ENCODE measurements at regions not wholly inside any gene's neighbourhood (a gene's known extent, or its start where the extent isn't known, plus 50 kb on each side); places are given as distances from the start of the nearest gene placed in this dataset.

- DNase-seq = no peak
Observed at GRCh38 chr6:108751851-108752732, 96.1 kb upstream of the ARMC2 start.

DNA sequence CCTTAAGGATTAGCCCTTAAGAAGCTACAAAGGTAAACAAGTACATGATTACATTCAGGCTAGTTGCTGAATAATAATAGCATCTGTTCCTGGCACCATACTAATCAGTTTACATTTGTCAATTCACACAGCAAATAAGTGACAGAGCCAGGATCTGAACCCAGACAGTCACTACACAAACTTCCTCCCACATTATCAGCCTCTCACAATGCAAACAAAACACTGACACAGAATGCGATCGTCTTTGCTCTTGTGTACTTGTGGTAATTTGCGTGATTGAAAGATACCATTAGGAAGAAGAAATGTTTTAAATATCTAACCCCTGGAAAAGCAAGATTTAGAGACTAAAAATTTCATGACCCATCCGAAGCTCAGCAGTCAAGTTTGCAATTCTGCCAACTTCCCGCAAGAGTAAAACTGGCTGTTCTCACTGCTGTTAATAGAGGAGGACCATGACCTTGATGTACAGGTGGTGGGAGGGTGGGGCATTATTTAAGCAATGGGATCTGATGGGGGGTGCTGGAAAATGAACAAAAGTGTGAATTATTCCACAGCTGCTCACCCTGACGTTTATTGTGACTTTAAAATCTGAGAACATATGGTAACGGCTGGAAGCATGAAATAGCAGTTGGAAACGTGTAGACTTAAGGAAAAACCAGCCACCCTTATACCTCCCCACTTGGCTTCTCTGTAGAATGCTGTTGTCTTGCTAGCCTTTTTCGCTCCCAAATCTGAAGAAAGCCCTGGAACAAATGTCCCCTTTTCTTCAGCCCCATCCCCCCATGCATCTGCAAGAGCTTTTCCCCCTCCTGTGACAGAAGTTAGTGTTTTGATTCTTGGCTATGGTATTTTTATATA, 95.3 kb upstream of the ARMC2 start:
- no peak for DNase-seq

DNA sequence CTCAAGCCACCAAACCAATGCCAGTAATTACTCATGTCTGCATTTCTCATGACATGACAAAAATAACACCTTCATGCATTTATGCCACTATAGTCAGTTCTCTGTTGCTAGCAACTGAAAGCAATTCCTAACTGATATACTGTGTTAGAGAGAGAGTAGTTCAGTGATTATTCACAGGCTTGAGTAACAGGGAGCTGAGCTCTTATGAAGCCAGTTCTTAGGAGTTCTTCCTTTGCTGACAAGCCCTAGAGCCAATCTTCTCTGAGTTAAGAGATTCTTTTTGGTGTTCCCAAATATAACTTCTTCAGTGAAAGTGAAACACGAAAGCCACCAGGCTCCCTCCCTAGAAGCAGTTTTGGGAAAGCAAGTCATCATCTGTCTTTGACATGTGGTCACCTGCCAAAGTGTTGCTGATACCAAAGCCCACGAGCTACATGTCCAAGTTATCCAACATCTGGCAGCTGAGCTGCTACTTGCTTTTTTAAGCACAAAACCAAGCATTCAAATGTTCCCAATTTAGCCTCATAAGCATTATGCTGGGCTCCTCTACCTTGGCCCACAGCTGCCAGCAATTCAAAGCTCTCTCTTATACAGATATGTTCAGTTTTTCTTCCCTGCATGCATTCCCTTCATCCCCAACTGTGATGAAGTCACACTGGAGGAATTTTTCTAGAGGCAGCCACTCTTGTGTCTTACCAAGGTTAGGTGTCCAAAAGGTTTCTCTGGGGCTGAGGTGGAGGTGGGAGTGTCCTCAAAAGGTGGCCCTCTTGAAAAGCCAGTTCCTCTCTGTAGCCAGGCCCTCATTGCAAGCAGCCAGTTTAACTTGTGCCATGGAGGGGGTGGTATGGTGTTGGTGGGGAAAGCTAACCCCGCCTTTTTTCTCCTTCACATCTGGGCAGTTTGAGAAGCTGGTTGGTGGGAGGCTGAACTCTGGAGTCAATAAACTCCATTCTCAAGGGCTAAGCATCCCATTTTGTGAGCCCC, 92.7 kb upstream of the ARMC2 start:
- DNase-seq = no peak

GRCh38 chr6:108757357-108757756, 90.9 kb upstream of the ARMC2 start:
- no peak for DNase-seq

GRCh38 chr6:108758884-108759283, 89.3 kb upstream of the ARMC2 start:
- no peak for DNase-seq

- no peak for DNase-seq
Observed at GRCh38 chr6:108760126-108761050, 87.8 kb upstream of the ARMC2 start.

DNA sequence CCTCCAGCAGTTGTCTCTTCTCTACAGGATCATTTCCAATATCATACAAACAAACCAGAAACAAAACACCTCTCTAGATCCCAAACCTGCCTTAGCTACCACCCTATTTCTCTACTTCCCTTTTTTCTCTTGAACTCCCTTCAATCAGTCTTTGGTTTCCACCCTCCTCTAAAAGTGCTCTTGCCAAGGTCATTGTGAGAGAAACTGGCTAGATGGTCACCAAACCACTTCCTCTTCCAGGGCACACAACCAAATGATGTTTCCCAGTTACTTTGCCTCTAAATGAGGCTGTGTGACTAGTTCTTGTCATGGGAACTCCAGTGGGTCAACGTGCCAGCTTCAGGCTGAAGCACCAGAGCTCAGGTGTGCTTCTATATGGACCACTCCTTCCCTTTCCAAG, 85.8 kb upstream of the ARMC2 start:
- no peak for DNase-seq

- no peak for DNase-seq
Observed at GRCh38 chr6:108763931-108764579, 84.2 kb upstream of the ARMC2 start.

DNA sequence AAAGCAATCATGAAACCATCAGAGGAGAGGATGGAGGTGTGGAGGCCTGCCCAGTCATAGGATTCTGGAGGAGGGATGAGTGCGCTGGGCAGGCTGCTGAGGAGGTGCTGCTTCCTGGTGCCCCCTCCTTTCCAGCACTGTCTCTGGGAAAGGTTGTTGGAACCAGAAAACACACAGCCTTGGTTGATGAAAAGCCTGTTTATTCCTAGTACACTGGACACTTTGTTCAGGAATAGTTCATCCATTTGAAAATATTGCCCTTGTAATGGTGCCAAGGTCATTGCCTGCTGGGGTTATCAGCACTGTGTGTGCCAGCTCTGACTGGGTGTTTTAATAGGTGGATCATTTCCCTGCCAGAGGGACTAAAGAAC, 83.7 kb upstream of the ARMC2 start:
- DNase-seq = no peak

- DNase-seq = no peak
Observed at GRCh38 chr6:108765495-108765894, 82.7 kb upstream of the ARMC2 start.

GRCh38 chr6:108766419-108766818, 81.8 kb upstream of the ARMC2 start:
- DNase-seq = no peak

- DNase-seq = no peak
Observed at GRCh38 chr6:108766886-108767285, 81.3 kb upstream of the ARMC2 start.

DNA sequence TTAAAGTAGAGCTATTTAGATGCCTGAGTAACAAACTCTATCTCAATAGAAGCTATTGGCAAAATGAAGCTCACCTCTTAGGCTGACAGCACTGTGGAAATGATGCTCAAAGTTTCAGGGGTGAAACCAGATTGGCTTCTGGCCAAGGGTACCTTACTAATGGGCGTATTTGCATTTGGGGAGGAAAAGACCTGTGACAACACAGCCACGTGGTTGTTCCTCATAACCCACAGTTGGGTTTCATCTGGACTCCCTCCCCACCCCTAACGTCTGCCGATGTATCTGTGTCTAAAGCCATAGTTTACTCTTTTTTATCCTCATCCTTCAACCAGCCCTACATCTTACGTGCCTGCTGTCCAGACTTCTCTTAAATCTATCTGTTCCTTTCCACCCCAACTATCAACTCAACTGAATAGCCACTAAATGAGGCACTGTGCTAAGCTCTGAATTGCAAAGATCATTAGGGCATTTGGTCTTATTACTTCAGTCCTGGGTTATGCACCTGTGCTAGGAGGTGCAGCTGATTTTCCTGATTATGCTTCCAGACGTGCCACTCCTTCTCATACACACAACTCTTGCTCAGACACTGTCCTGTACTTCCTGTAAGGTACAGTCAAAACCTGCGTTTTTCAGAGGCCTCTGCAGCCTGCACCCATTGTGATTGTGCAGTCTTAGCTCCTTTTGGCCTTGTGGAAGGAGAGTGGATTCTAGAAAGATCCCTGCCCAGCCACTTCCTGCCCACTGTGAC, 80.6 kb upstream of the ARMC2 start:
- DNase-seq = no peak

- no peak for DNase-seq
Observed at GRCh38 chr6:108768166-108768555, 80.1 kb upstream of the ARMC2 start.

DNA sequence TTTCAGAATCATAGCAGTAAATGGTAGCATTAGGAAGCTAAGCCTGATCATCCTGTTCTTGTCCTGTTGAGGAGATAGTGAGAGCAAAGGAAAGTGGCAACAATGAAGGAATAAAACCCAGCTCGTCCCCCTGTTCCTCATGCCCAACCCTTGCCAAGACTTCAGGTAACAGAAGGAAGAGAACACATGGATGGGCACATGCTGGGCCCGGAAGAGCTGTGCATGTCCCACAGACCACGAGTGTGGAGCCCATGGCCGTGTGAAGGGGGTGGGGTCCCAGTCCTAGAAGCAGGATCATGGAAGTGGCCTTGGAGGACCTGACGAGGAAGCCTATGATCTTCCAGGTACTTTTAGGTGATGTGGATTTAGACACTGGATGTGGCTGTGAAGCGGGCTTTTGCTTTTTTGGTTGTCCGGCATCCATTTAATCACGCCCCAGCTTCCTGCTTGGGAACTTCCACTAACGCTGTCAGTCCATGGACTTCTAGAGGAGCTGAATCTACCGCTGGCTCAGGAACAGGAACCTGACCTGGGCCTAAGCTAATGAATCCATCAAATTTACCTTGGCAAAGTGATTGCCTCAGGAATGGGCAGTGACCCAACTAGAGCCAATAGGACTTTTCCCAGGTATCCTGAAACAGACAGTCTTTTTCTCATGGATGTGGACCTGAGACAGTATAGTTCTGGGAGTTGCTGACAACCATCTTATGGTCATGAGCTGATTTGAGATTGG, 79.3 kb upstream of the ARMC2 start:
- no peak for DNase-seq

DNA sequence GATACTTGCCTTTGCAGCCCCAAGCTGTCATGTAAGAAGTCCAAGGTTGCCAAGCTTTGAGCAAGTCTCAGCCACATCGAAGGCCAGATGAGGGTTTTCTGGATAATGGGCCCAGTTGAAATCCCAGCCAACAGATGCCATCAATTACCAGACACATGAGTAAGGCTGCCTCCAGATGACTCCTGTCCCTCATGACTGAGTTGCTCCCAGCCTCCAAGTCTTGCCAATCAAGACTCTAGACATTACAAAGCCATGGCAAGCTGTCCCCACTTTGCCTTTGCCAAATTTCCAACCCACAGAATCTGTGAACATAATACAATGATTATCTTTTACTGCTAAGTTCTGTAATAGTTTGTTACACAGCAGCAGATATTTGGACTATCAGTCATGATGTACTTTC, 76.8 kb upstream of the ARMC2 start:
- DNase-seq = no peak

GRCh38 chr6:108774555-108774954, 73.7 kb upstream of the ARMC2 start:
- no peak for DNase-seq

- DNase-seq = no peak
Observed at GRCh38 chr6:108777536-108777935, 70.7 kb upstream of the ARMC2 start.

GRCh38 chr6:108778421-108779186, 69.6 kb upstream of the ARMC2 start:
- DNase-seq = no peak

All from CD4-positive, alpha-beta T cell treated with Interleukin-17A for 1 hour (primary cell).